CD14-positive monocyte (primary cell): ENCODE measurements at regions not wholly inside any gene's neighbourhood (a gene's known extent, or its start where the extent isn't known, plus 50 kb on each side); places are given as distances from the start of the nearest gene placed in this dataset.

Experiments used
- DNase-seq, 3 donors: peaks; one replicate each; pipeline ENCODE4 v3.0.0-alpha.2; 2011 to 2022
- H2AFZ ChIP-seq: 2 replicates; pipeline ENCODE4 v1.6.0; 2012; ENCODE audit warnings: mild to moderate bottlenecking, low read depth, low read length, inconsistent platforms; ENCODE audit not compliant: insufficient read depth, poor library complexity, severe bottlenecking
- H3K27ac ChIP-seq, 2 donors: 1 replicate in 1 of 2; 2 replicates in 1 of 2; pipeline ENCODE4 v1.5.1; 2012 to 2013; ENCODE audit warnings: low read length in 2 of 2, control low read depth in 1 of 2, inconsistent platforms in 1 of 2, low read depth in 1 of 2, mild to moderate bottlenecking in 1 of 2
- H3K27me3 ChIP-seq, 2 donors: one replicate each; pipeline versions ENCODE4 v1.6.0 to v1.6.1; 2011 to 2013; ENCODE audit warnings: low read length in 2 of 2; ENCODE audit not compliant: control insufficient read depth in 2 of 2, insufficient read depth in 2 of 2
- H3K36me3 ChIP-seq, 2 donors: replicated peaks in 1 of 2; 1 replicate in 1 of 2; 2 replicates in 1 of 2; pipeline versions ENCODE4 v1.5.1 to v1.6.1; 2012 to 2013; ENCODE audit warnings: low read length in 2 of 2, control low read depth in 1 of 2, inconsistent platforms in 1 of 2, mild to moderate bottlenecking in 1 of 2; ENCODE audit not compliant: insufficient read depth in 2 of 2, control insufficient read depth in 1 of 2
- H3K4me1 ChIP-seq, 2 donors: 1 replicate in 1 of 2; 2 replicates in 1 of 2; pipeline versions ENCODE4 v1.5.1 to v1.6.1; 2012 to 2013; ENCODE audit warnings: low read length in 2 of 2, control low read depth in 1 of 2, inconsistent platforms in 1 of 2, mild to moderate bottlenecking in 1 of 2, moderate library complexity in 1 of 2; ENCODE audit not compliant: insufficient read depth in 2 of 2, control insufficient read depth in 1 of 2
- H3K4me2 ChIP-seq: replicated peaks from 2 replicates; pipeline ENCODE3; 2012; ENCODE audit warnings: low read length, moderate library complexity, mild to moderate bottlenecking; ENCODE audit not compliant: poor library complexity, severe bottlenecking; ENCODE audit errors: extremely low read depth
- H3K4me3 ChIP-seq, 3 experiments: fragments of 200-600 bp in 1 of 3; sonication (generic) in 1 of 3; replicated peaks in 1 of 3; 1 replicate in 2 of 3; 2 replicates in 1 of 3; pipeline ENCODE4 v1.5.1; 2011 to 2013; ENCODE audit warnings: low read length in 3 of 3, mild to moderate bottlenecking in 3 of 3, control low read depth in 2 of 3, low read depth in 2 of 3, inconsistent platforms in 1 of 3, moderate library complexity in 1 of 3
- H3K79me2 ChIP-seq: 2 replicates; pipeline ENCODE4 v1.6.0; 2012; ENCODE audit warnings: mild to moderate bottlenecking, control low read depth, inconsistent platforms, low read length, moderate library complexity; ENCODE audit not compliant: insufficient read depth
- H3K9ac ChIP-seq: 2 replicates; pipeline ENCODE4 v1.6.0; 2017; ENCODE audit warnings: low read length, mild to moderate bottlenecking; ENCODE audit not compliant: insufficient read depth, poor library complexity, severe bottlenecking
- H3K9me3 ChIP-seq, 2 donors: replicated peaks in 1 of 2; 1 replicate in 1 of 2; 2 replicates in 1 of 2; pipeline versions ENCODE4 v1.5.1 to v1.6.1; 2012 to 2013; ENCODE audit warnings: low read length in 2 of 2, control low read depth in 1 of 2; ENCODE audit not compliant: control insufficient read depth in 1 of 2, insufficient read depth in 1 of 2
- H4K20me1 ChIP-seq: 2 replicates; pipeline ENCODE4 v1.6.0; 2012; ENCODE audit warnings: mild to moderate bottlenecking, low read length, control low read depth, moderate library complexity; ENCODE audit not compliant: insufficient read depth
- H3K27ac Mint-ChIP-seq, 7 donors: one replicate each; pipeline ENCODE4 v1.8.0; 2020; ENCODE audit warnings: mild to moderate bottlenecking in 7 of 7, mixed read lengths in 7 of 7, moderate library complexity in 6 of 7, inconsistent platforms in 2 of 7
- H3K27me3 Mint-ChIP-seq, 3 donors: one replicate each; pipeline ENCODE4 v1.8.0; 2021 to 2022; ENCODE audit warnings: low read depth in 3 of 3, mild to moderate bottlenecking in 3 of 3, mixed read lengths in 3 of 3, moderate library complexity in 3 of 3, inconsistent platforms in 1 of 3
- H3K36me3 Mint-ChIP-seq, 2 donors: one replicate each; pipeline ENCODE4 v1.8.0; 2020; ENCODE audit warnings: mixed read lengths in 2 of 2, inconsistent platforms in 1 of 2, mild to moderate bottlenecking in 1 of 2
- H3K4me1 Mint-ChIP-seq: one replicate; pipeline ENCODE4 v1.8.0; 2020; ENCODE audit warnings: mild to moderate bottlenecking, mixed read lengths
- H3K4me3 Mint-ChIP-seq, 2 donors: one replicate each; pipeline ENCODE4 v1.8.0; 2020; ENCODE audit warnings: mild to moderate bottlenecking in 2 of 2, mixed read lengths in 2 of 2, moderate library complexity in 1 of 2
- H3K9me3 Mint-ChIP-seq, 7 donors: one replicate each; pipeline ENCODE4 v1.8.0; 2020 to 2022; ENCODE audit warnings: mixed read lengths in 7 of 7, mild to moderate bottlenecking in 6 of 7, moderate library complexity in 6 of 7, inconsistent platforms in 2 of 7
- CTCF ChIP-seq: fragments of 200-600 bp; IDR thresholded peaks from one replicate; pipeline ENCODE4 v1.8.0; 2022; ENCODE audit warnings: antibody characterized with exemption, mild to moderate bottlenecking
- WGBS: methylation state at CpG from one replicate; pipeline ENCODE4 v1.1.5; 2013; ENCODE audit warnings: missing lambda C conversion rate; ENCODE audit not compliant: insufficient coverage; 5-methylcytosine and 5-hydroxymethylcytosine counted together
- intact Hi-C, 2 donors: fragments of 100-400 bp; cut with micrococcal nuclease; formaldehyde crosslinking; loops; one replicate each; pipeline versions ENCODE4 v1.15.0 to v1.15.1; 2023

- H3K27me3 ChIP-seq: no peaks in the 10 kb centered on the region
- H2AFZ ChIP-seq: no peak overlapping the region
- DNase-seq: no peak
- peaks cover 8 to 16% of the 10 kb centered on the region in 2 donors for H3K4me1 ChIP-seq
- peaks cover 0 to 1% (median 0%) of the 10 kb centered on the region in 3 donors for H3K27me3 Mint-ChIP-seq
- H3K36me3 ChIP-seq: no peaks in the 10 kb centered on the region
- H3K27ac Mint-ChIP-seq: no peak overlapping the region
- no peak overlapping the region for H3K4me3 Mint-ChIP-seq
- no peaks in the 10 kb centered on the region for H4K20me1 ChIP-seq
- no peak overlapping the region for H3K27ac ChIP-seq
- H3K4me2 ChIP-seq: no peak overlapping the region
- no peaks in the 10 kb centered on the region for H3K79me2 ChIP-seq
- WGBS: 71% methylated on average over 1 of the region's 2 CpGs
- no peaks in the 10 kb centered on the region for H3K9me3 ChIP-seq
- no peaks in the 10 kb centered on the region for H3K36me3 Mint-ChIP-seq
- H3K9me3 Mint-ChIP-seq: peaks cover 0 to 3% (median 0%) of the 10 kb centered on the region in 7 donors
- no peak for TF ChIP-seq CTCF
- peaks cover 15% of the 10 kb centered on the region for H3K4me1 Mint-ChIP-seq
- intact Hi-C loops: no loop called here
- H3K9ac ChIP-seq: no peak overlapping the region
- no peak overlapping the region for H3K4me3 ChIP-seq
These were observed 187.9 kb upstream of the ECI2 start for GRCh38 chr6:4323322-4323721.

- intact Hi-C loops: no loop called here
- Mint-ChIP-seq H3K27ac (no peak overlapping the region), H3K4me1 (peaks cover 19% of the 10 kb centered on the region), H3K27me3 (peaks cover 0 to 1% (median 0%) of the 10 kb centered on the region in 3 donors), H3K9me3 (peaks cover 0 to 3% (median 0%) of the 10 kb centered on the region in 7 donors), H3K4me3 (no peak overlapping the region), H3K36me3 (no peaks in the 10 kb centered on the region)
- Histone ChIP-seq H3K36me3 (no peaks in the 10 kb centered on the region), H4K20me1 (no peaks in the 10 kb centered on the region), H3K4me3 (no peak overlapping the region), H3K79me2 (no peaks in the 10 kb centered on the region), H2AFZ (no peak overlapping the region), H3K4me2 (no peak overlapping the region), H3K4me1 (peaks cover 8 to 21% of the 10 kb centered on the region in 2 donors), H3K27ac (no peak overlapping the region), H3K9me3 (no peaks in the 10 kb centered on the region), H3K9ac (no peak overlapping the region), H3K27me3 (no peaks in the 10 kb centered on the region)
- WGBS: 88% methylated on average over 1 of the region's 1 CpG
- DNase-seq: no peak
- no peak for TF ChIP-seq CTCF
These were observed 187.5 kb upstream of the ECI2 start for GRCh38 chr6:4322846-4323309.
